GM19438 (cell line): ENCODE measurements at regions not wholly inside any gene's neighbourhood (a gene's known extent, or its start where the extent isn't known, plus 50 kb on each side); places are given as distances from the start of the nearest gene placed in this dataset.
A peak's percentile ranks its signal among the peaks of the same experiment; 100 is the strongest.
"Not testable (repeated sequence)": the region's sequence is repeated elsewhere in the genome, so short reads cannot be mapped to it uniquely, and the experiment has no call there.

Experiments used
- ATAC-seq: cut with Tn5 transposase; IDR thresholded peaks from one replicate; pipeline ENCODE4 v1.9.1; 2021; ENCODE audit warnings: low read depth; ENCODE audit not compliant: unreplicated experiment

DNA sequence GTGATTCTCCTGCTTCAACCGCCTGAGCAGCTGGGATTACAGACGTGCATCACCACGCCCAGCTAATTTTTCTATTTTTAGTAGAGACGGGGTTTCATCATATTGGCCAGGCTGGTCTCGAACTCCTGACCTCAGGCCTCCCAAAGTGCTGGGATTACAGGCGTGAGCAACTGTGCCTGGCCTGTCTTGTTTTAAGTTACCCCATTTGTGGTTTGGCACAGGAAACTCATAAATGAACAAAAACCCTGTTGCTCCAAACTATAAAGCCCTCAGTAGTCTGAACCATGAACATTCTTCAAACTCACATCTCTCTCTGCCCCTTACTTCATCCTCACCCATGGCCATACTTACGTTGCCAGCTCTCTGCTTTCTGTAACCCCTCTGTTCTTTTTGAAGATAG, 61.7 kb downstream of the RHOU start:
- not testable (repeated sequence) for ATAC-seq

DNA sequence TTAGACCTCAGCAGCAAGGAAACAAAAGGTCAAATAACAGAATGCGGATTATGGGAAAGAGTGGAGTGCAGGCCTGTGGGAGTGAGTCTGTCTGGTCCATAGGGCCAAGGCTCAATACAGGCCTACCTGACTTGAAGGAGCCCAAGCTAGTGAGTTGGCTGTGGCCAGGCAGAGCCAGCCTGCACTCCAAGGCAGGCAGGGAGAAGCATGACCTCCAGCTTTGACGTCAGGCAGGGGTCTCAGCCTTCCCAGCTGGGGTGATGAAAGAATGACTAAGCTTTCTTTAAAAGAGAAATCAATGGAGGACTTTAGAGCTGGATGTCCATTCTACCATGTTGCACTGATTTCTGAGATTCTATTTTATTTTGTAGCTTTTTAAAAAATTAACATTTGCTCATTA, 62.8 kb downstream of the RHOU start:
- no peak for ATAC-seq

DNA sequence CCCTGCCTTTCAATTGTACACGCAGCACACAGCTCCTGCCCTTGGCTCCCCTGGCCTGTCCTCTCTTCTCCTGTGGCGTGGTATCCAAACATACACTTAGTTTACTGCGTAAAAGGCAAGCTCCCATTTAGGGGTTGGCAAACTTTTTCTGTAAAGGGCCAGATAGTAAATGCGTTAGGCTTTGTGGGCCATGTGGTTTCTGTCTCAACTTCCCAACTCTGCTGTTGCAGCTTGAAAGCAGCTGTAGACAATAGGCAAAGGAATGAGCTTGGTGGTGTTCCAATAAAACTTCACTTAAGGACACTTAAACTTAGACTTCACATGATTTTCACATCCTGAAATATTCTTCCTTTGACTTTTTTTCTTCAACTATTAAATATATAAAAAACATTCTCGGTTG, 63.3 kb downstream of the RHOU start:
- no peak for ATAC-seq

DNA sequence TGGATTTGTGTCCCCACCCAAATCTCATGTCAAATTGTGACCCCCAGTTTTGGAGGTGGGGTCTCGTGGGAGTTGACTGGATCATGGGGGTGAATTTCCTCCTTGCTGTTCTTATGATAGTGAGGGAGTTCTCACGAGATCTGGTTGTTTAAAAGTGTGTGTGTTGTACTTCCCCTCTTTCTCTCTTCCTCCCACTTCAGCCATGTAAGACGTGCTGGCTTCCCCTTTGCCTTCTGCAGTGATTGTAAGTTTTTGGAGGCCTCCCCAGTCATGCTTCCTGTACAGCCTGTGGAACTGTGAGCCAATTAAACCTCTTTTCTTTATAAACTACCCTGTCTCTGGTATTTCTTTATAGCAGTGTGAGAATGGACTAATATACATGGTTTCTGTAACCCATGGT, 64.6 kb downstream of the RHOU start:
- ATAC-seq, result no peak

DNA sequence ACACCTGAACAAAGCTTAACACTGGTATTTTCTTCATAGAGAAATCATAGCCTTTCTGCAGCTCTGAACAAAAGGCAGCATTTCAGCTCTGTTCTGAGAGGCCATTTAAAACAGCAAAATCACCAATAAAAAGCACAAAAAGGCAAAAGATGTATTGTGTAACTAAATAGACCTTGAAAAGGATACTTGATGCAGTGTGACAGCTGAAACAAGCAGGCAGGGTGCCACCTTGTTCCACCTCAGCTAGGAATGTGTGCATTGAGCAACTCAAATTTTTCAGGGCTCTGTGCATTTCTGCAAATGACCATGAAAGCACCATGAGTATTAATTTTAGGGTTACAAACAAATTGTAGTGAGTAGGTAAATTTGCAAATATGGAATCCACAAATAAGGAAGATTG, 65.8 kb downstream of the RHOU start:
- no peak for ATAC-seq

DNA sequence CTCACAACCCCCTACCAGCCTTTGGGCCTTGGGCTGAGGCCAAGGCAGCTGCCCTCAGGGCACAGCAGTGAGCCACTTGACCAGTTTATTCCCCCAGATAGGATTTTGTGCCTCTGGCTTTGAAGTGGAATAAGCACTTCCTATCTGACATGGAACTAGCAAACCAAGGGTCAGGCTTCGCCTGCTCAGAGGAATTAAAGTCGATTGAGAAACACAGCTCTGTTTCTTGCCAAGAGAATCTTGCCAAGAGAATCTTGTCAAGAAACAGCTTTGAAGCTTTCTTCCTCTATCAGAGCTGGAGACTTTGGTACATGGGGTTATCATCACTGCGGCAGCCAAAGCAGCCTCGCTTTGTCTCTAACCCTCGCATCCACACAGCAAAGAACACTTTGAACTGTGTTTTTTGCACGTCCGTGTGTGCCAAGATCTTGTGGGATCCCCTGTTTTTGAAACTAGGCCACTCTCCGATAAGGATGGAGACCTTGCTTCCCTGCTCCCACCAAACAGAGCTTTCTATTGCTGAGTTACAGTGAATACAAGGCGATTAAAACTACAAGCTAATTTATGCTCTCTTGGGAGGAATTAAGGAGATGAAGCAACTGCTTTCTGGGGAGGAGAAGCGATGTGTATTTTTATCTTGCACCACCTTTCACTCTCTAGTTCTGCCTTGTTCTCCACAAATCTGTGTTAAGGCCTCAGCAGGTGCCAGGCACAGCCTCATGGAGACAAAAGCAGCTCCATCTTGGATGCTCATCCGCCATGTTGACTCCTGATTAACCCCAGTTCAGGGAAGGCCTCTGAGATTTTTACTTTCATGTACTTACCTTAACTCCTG, 67.3 kb downstream of the RHOU start:
- ATAC-seq, result no peak

DNA sequence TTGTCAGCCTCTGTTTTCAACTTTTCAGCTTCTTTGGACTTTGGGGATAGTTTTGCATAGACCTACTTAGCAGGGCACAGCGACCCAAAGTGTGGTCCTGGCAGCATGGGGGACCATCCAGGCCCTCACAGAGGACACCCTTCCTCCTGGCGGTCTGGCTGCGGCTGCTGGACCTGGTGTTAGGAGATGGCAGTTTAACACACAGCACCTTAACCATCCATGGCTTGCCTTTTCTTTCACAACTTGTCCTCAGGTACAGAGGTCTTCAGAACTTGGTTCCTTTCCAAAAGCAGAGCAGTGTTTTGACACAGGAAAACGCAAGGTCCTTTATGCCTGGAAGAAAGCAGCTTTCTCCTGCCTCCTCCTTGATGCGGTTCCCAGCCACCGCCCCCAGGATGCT, 68.1 kb downstream of the RHOU start:
- ATAC-seq, result no peak

DNA sequence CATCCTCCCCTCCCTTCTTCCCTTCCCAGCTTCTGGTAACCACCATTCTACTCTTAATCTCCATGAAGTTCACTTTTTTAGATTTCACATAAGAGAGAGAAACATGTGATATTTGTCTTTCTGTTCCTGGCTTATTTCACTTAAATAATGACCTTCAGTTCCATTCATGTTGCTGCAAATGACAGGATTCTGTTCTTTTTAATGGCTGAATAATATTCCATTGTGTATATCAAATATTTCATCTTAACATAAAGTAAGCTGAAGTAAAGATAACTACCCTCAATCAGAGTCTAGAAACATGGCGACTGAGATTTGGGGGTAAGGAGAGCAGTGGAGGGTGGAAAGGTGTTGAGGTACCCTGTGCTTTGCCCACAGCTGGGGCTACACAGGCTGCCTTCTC, 68.9 kb downstream of the RHOU start:
- ATAC-seq, result no peak

DNA sequence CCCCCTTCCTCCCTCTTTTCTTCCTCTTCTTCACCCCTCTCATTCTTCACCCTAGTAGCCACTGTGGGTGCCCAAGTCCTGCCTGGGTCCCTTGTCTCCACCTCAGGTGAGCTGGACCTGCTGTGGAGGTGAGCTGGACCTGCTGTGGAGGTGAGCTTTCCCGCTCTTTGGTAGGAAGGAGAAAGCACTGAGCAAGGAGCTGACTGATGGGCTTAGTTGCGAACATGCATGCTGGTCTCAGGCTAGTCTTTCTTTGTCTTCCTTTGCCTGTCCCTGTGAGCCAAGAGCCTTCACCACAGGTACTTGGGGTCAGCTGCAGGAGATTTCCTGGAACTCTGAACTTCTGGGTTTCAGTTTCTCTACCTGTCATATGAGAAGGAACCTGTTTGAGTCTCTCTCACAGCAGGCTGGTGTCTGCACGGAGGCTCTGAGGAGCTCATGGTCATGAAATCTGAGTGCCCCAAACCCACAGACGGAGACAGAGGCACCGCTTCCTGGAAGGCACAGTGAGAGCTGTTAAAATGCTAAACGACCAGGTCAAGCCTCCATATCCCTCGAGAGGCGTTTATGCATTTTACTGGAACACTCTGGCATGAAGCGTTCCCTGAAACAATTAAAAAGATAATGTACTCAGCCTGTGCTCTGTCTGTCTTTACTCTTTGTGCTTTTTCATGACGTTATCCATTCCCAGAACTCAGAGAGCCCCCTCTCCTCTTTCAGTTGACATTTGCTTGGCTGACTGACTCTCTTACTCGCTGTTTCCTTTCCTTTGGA, 69.5 kb downstream of the RHOU start:
- peak; percentile 67 for ATAC-seq

DNA sequence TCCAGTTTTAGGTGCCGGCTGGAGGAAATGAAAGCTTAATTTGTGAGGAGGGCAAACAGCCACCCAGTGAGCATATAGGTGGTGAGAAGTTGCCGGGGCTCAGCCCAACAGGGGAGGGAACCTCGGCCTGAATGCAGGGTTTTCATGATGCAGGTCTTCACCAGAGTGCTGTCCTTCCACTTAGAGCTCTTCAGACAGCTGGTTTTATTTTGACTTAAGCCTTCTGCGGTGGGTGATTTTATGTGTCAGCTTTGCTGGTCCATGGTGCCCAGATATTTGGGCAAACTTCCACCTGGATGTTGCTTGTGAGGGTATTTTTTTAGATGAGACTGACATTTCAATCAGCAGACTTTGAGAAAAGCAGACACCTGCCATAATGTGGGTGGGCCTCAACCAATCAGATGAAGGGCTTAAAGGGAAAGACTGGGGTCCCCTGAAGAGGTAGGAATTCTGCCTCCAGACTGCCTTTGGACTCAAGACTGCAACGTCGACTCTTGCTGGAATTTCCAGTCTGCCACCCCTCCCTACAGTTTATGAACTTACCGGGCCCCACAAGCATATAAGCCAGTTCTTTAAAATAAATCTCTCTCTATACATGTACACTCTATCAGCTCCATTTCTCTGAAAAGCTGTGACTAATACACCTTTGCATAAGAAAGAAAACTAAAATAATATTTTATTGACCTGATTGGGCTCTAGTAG, 72.8 kb downstream of the RHOU start:
- no peak for ATAC-seq

DNA sequence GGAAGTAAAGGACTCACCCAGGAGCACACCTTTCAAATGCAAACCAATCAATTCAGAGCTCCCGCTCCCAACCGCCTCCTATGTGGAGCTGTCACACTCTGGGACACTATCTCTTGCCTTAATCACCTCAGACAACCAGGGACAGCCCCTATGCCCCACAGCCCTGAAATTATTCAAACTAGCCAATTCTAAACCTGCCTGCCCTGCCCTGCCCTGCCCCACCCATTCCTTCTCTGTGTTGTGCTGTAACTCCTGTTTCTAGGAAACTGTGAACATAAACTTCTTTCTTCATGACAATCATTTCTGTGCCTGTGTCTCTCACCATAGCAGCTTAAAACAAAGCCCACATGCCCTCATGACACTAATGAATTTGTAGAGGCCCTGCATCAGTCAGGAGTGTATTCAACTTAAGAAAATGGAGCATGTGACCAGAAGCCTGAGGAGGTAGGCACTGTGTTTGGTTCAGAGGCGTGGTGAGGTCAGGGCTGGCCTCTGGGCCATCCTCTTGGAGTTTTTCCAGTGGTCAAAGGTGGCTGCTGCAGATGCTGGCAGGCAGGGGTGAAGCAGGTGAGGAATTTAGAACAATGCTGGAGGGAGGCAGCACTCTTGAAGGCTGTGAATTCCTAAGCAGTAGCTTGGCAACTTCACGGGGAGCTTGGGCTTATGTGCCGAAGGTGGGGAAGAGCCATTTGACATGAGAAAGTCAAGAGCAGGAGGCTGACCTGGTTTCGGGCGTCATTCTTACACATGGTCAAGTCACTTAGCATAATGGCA, 74.5 kb downstream of the RHOU start:
- ATAC-seq, result no peak

DNA sequence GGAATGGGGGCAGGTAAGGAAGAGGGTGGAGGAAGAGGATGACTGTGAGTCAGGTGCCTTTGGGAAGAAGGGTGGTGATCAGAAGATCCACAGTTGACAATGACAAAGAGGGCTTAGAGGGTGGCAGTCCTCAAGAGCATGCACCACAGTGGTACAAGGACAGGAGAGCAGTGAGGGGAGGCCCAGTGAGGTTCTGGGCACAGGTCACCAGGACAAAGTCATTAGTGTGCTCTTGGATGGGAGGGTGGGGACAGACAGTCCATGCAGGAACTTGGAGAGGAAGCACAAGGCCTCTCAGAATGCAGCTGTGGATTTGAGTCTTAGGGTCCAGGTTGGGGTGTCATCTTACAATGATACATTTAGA, 75.1 kb downstream of the RHOU start:
- no peak for ATAC-seq

DNA sequence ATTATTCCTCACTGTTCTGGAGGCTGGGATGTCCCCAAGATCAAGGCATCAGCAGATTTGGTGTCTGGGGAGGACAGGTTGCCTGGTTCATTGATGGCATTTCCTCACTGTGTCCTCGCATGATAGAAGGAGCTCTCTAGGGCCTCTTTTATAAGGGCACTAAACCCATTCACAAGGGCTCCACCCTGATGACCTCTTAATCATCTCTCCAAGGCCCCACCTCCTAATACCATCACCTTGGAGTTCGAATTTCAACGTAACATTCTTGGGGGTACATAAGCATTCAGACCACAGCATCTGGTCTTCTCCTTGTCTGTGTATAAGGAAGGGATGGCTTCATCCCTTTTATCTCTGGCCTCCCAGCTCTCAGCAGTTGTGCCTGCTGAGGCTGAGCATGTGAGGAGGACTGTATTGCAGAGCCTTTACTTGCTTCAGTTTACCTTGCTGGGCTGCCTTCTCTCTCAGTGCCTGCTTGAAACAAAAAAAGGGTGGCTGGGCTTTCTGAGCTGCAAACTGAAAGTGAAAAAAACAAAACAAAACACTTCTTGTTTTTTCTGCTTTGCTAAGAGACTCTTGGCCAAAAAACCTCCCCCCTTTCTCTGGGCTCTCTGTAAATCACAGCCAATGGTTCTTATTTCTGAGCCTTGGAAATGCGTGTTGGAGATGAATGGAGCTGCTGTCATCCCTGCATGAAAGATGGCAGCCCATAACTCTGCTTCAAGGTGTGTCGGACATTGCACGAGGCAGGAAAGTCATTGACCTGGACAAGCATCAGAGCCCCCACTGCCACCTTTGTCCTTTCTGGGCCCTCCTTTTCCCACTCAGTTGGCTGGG, 75.8 kb downstream of the RHOU start:
- ATAC-seq, result peak; percentile 63

DNA sequence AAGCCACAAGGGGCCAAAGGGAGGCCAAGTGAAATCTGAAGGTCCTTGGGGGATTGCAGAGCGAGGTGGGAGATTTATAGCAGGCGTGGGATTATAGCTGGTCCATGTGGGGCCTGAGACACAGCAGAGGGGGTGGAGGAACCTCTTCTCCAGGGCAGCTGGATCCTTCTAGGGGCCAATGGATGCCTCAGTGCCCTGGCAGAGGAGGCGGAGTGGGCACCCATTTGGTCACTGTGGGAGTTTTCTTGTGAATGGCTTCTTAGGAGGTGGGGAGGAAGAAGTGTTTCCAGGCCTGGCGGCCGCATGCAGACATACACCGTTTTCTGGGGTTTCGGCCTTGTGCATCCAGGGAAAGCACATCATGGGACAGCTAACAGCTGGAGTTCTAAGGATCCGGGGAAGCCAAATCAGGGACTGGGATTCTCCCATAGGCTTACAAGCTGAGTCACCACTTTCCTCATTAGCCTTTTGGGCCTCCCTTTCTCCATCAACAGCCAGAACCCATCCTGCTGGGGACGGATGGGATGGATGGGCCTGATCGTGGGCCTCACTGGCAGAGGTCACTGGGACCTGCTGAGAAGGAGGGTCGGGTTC, 76.5 kb downstream of the RHOU start:
- ATAC-seq, result no peak

DNA sequence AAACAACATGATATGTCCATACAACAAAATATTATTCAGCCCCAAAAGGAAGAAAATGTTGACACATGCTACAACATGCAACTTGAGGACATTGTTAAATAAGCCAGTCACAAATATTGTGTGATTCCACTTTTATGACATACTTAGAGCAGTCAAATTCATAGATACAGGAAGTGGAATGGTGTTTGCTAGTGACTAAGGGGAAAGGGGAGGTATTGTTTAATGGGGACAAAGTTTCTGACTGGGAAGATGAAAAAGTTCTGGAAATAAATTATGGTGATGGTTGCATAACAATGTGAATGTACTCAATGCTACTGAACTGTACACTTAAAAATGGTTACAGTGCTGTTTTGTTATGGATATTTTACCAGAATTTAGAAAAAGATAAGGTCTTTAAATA, 77.7 kb downstream of the RHOU start:
- no peak for ATAC-seq

DNA sequence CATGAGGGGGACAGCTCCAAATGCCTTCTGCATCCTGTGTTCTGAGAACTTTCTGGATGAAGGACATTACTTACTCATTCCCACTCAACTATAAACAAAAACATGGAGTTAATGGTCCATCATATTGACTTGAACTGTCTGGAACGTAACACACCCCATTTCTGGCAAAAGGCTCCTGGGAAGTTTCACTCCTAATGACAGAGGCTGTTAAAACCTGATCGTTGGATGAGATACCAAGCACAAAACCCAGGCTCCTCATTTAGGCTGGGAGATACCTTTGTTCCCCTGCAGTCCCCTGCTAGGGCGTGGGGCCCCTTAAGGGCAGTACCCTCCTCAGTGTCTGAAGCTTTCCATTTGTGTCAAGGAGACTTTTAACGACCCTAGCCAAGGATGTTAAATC, 78.9 kb downstream of the RHOU start:
- no peak for ATAC-seq

DNA sequence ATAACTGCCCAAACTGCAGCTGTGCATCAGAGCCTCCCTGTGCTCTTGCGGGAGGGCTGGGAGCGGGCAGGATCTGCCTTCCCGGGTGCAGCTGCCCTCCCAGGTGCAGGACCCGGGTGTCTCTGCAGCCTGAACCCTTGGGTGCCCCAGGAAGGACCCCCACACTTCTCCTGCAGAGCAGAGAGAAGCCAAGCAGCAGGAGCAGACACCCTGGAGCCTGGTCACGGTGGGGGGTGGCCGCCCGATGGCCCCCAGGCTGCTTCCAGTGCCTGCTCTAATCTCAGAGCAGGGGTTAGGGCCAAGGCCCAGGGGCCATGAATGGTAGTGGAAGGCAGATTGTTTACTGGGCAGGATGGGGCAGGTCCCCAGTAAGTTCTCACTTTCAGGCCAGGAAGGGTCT, 83.0 kb downstream of the RHOU start:
- ATAC-seq, result no peak

DNA sequence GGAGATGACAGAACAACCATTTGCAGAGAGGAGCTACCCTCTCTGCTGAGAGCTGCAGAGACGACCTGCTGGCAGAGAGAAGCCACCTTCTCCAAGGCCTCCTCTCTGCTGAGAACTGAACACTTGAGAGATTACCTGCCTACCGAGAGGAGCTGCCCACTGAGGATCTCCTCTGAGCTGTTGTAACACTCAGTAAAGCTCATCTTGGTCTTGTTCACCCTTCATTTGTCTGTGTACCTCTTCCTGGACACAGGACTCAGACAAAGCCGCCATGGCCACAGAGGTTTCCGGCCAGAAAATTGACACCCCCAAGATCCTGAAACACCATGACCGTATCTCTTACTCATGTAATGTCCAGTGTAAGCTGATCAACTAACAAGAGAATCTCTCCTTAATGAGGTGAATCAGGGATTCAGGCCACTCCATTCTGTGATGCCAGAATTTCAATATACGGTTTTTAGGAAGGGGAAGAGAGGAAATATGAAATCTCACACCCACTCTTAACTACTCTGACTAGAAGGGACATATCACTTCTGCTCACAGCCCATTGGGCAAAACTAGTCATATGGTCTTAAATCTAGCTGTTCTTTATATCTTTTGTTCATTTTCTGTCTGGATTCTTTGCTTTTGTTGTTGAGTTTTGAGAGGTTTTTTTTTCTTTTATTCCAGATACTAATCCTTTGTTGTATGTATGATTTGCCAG, 83.8 kb downstream of the RHOU start:
- no peak for ATAC-seq

DNA sequence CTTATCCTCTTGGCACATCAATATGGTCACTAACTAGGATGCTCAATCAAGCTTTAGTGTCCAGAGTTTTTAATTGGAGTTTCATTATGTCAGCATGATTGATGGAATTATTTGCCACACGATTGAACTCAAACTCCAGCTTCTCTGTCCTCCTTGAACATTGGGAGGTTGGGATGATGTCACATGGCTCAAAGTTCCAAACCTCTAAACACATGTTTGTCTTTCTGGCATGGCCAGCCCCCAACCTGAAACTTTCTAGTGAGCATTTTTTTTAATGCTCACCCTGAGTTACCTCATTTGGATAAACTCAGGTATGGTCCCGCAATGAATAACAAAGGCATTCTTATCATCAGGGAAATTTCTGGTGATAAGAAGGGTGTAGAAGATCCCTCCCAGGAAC, 86.0 kb downstream of the RHOU start:
- no peak for ATAC-seq
